ENCODE measurements at regions not wholly inside any gene's neighbourhood (a gene's known extent, or its start where the extent isn't known, plus 50 kb on each side); places are given as distances from the start of the nearest gene placed in this dataset.
"Not testable (repeated sequence)": the region's sequence is repeated elsewhere in the genome, so short reads cannot be mapped to it uniquely, and the experiment has no call there.

GRCh38 chr3:139231555-139232281 lies 112.1 kb upstream of the MRPS22 start:
- no peak for DNase-seq
- TF ChIP-seq, protein P1, sequence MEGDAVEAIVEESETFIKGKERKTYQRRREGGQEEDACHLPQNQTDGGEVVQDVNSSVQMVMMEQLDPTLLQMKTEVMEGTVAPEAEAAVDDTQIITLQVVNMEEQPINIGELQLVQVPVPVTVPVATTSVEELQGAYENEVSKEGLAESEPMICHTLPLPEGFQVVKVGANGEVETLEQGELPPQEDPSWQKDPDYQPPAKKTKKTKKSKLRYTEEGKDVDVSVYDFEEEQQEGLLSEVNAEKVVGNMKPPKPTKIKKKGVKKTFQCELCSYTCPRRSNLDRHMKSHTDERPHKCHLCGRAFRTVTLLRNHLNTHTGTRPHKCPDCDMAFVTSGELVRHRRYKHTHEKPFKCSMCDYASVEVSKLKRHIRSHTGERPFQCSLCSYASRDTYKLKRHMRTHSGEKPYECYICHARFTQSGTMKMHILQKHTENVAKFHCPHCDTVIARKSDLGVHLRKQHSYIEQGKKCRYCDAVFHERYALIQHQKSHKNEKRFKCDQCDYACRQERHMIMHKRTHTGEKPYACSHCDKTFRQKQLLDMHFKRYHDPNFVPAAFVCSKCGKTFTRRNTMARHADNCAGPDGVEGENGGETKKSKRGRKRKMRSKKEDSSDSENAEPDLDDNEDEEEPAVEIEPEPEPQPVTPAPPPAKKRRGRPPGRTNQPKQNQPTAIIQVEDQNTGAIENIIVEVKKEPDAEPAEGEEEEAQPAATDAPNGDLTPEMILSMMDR (IDR thresholded peaks at IDR 0.05; ENCODE audit: low read depth, low read length): no peak
- no peak overlapping the region for H3K4me3 ChIP-seq (ENCODE audit: low read depth, low read length)
- H3K9me3 ChIP-seq: no peaks in the 10 kb centered on the region
- peaks cover 14% of the 10 kb centered on the region for H3K4me1 ChIP-seq
- no peaks in the 10 kb centered on the region for H3K36me3 ChIP-seq
- H3K27me3 ChIP-seq: peaks cover 18% of the 10 kb centered on the region

DNA sequence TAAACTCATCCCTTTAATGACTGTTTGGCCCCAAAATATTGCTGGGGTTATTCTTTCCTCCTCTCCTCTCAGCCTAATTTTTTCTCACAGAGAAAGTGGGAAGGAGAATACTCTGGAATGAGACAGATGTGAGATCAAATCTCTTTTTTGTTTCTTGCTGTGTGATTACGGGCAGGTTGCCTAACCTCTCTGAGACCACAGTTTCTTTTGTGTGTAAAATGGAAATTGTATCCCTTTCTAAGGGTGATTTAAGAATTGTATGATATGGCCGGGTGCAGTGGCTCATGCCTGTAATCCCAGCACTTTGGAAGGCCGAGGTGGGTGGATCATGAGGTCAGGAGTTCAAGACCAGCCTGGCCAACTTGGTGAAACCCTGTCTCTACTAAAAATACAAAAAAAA lies 111.5 kb upstream of the MRPS22 start:
- H3K4me3 ChIP-seq (ENCODE audit: low read depth, low read length); H3K36me3 ChIP-seq: not testable (repeated sequence)

DNA sequence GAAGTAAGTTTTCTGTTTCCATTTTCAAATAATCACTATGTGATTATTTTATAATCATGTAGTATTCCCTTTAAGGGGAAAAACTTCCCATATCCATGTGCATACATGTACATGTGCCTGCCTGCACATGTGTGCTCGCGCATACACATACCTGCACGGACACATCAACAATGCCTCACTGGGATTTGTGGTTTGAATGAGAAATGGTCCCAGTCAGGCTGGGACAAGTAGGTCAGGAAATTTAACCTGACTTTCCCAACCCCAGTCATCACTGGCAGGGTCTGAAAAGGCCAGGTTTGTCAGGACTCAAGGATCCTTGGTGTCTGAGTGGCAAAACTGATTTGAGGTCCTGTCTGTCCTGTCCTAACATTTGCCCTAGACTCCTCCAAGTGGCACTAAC lies 109.3 kb upstream of the MRPS22 start:
- no peak for DNase-seq

More for the DNA sequence above, 111.5 kb upstream of the MRPS22 start:
- Histone ChIP-seq H3K27me3 (peaks cover 22% of the 10 kb centered on the region), H3K4me1 (peaks cover 10% of the 10 kb centered on the region)
- not testable (repeated sequence) for DNase-seq, H3K9me3 ChIP-seq

GRCh38 chr3:139235192-139235591 lies 108.6 kb upstream of the MRPS22 start:
- Histone ChIP-seq H3K9me3 (no peaks in the 10 kb centered on the region), H3K4me1 (no peaks in the 10 kb centered on the region), H3K36me3 (no peaks in the 10 kb centered on the region), H3K4me3 (ENCODE audit: low read depth, low read length) (no peak overlapping the region), H3K27me3 (peaks cover 45% of the 10 kb centered on the region)
- TF ChIP-seq, protein P1 (IDR thresholded peaks at IDR 0.05; ENCODE audit: low read depth, low read length): no peak
- no peak for DNase-seq

More for the DNA sequence above, 109.3 kb upstream of the MRPS22 start:
- peaks cover 43% of the 10 kb centered on the region for H3K27me3 ChIP-seq
- H3K36me3 ChIP-seq: no peaks in the 10 kb centered on the region
- H3K4me1 ChIP-seq: no peaks in the 10 kb centered on the region
- no peaks in the 10 kb centered on the region for H3K9me3 ChIP-seq
- TF ChIP-seq, protein P1 (IDR thresholded peaks at IDR 0.05; ENCODE audit: low read depth, low read length): no peak
- H3K4me3 ChIP-seq (ENCODE audit: low read depth, low read length): no peak overlapping the region

GRCh38 chr3:139236336-139236735 lies 107.5 kb upstream of the MRPS22 start:
- H3K4me1 ChIP-seq: no peaks in the 10 kb centered on the region
- peaks cover 54% of the 10 kb centered on the region for H3K27me3 ChIP-seq
- no peak for DNase-seq
- H3K36me3 ChIP-seq: no peaks in the 10 kb centered on the region
- H3K4me3 ChIP-seq (ENCODE audit: low read depth, low read length): no peak overlapping the region
- TF ChIP-seq, protein P1 (IDR thresholded peaks at IDR 0.05; ENCODE audit: low read depth, low read length): no peak
- no peaks in the 10 kb centered on the region for H3K9me3 ChIP-seq

GRCh38 chr3:139238281-139239030 lies 105.4 kb upstream of the MRPS22 start:
- TF ChIP-seq, protein P1 (IDR thresholded peaks at IDR 0.05; ENCODE audit: low read depth, low read length): no peak
- H3K9me3 ChIP-seq: no peaks in the 10 kb centered on the region
- no peak for DNase-seq
- H3K36me3 ChIP-seq: no peaks in the 10 kb centered on the region
- no peaks in the 10 kb centered on the region for H3K4me1 ChIP-seq
- no peak overlapping the region for H3K4me3 ChIP-seq (ENCODE audit: low read depth, low read length)
- peaks cover 73% of the 10 kb centered on the region for H3K27me3 ChIP-seq
